NOMO-1 treated with dmso at 0.1 percent for 144 hours (cell line): ENCODE measurements at regions not wholly inside any gene's neighbourhood (a gene's known extent, or its start where the extent isn't known, plus 50 kb on each side); places are given as distances from the start of the nearest gene placed in this dataset.
A peak's percentile ranks its signal among the peaks of the same experiment; 100 is the strongest.
"Not testable (repeated sequence)": the region's sequence is repeated elsewhere in the genome, so short reads cannot be mapped to it uniquely, and the experiment has no call there.

Experiments
- DNase-seq: peaks from one replicate; lab custom pipeline; 2025; ENCODE audit not compliant: unreplicated experiment; lab: John Stamatoyannopoulos, UW

GRCh38 chr22:26082866-26083265, 86.4 kb upstream of the SEZ6L start:
- no peak for DNase-seq

DNA sequence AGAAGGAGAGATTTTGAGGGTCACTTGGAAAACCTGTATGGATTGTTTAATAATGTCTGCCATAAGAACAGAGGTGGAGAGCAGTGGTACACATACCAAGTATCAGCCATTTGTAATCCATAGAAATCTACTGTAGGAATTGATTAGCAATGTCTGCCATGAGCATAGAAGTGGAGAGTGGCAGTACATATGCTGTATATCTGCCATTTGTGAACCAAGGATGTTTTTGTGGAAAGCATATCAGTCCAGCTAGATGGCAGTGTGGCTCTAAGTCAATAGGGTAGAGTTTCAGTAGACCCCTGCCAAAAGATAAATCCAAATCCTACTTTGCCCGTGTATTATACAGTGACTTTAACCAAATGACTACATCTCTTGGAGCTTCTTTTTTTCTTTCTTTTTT, 82.9 kb upstream of the SEZ6L start:
- DNase-seq = no peak

DNA sequence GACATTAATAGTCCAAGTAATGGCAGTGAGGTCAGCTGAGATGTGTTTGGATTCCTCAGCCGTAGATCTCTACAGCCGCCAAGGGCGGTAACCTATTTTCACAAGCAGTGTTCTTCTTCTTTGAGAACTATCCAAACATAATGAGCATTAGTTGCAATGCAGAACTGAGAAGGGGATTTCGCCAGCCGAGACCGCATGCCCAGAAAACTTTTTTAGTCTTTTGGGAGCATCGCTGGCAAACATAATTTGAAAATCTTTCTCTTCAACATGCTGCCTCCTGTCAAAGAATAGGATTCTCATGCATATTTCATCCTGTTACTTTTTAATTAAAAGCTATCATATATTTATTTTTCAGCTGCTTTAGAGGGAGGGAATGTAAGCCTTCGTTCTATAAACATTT, 81.4 kb upstream of the SEZ6L start:
- DNase-seq = no peak

DNA sequence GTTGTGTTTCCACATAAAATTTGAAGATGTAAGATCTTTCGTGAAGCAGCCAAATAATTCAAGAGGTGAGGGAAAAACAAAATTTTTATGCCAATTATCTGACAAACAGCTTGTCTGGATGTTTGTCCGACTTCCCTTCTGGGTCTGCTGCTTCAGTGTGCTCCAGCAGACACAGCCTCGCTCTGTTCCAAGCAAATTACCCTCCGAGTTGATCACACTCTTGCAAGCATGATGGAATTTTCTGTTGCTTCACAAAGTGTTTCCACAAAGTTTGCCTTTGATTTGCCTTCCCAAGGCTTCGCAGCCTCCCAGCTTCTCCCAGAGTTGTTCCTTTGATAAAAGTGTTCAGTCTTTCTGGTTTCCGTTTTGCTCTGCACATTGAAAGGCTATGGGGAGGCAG, 78.4 kb upstream of the SEZ6L start:
- DNase-seq = no peak

DNA sequence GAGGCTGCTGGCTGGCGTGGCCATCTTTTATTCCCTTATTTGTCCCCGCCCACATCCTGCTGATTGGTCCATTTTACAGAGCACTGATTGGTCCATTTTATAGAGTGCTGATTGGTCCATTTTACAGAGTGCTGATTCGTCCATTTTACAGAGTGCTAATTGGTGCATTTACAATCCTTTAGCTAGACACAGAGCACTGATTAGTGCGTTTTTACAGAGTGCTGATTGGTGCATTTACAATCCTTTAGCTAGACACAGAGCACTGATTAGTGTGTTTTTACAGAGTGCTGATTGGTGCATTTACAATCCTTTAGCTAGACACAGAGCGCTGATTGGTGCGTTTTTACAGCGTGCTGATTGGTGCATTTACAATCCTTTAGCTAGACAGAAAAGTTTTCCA, 74.8 kb upstream of the SEZ6L start:
- DNase-seq = not testable (repeated sequence)

DNA sequence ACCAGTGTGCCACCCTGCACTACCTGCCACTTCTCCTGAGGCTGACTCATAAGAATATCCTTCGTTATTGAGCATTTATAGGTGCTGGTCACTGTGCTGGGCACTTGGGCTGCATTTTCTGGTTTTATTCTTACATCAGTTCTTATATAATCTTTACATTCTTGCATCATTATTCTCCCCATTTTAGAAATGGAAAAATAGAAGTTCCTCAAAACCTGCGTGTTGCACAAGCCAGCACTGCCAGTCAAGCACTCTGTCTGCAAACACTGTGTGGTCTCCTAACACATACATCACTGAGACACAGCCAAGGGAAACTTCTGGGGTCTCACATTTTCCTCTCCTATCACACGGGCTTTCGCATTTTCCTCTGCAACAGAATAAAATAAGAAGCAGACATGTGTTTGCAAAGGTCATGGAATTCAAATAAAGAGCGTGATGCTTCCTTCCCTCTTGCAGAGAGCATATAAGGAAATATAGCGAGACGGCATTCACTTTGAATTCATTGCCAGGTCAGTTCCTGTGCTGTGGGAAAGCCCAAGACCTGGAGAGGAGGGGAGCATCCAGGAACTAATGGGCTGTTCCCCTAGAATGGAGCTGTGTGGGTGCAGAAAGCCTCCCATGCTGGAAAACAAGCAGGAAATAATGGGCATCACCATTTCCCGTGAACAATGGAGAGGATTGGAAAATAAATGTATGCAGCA, 73.9 kb upstream of the SEZ6L start:
- DNase-seq = peak; percentile 80

- DNase-seq = no peak
These were observed 71.9 kb upstream of the SEZ6L start for GRCh38 chr22:26097411-26097810.

GRCh38 chr22:26097840-26098239, 71.4 kb upstream of the SEZ6L start:
- no peak for DNase-seq

GRCh38 chr22:26103023-26103422, 66.2 kb upstream of the SEZ6L start:
- no peak for DNase-seq

DNA sequence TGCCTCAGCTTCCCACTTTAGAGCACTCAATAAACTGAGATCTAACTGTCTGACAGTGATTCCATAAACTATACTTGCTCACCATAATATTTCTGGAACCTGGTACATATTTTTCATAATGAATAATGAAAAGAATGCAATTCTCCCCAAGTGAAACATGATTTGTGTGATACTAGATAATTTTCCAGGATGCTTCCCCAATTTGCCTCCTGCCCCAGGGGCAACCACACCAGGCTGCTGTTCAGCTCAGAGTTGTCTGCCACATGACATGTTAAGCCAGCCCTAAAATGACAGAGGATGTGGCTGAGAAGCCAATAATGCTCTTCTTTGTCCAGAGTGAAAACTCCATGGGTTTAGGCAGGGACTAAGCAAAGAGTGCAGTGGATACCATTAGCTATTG, 62.9 kb upstream of the SEZ6L start:
- DNase-seq = no peak

GRCh38 chr22:26109686-26110315, 59.5 kb upstream of the SEZ6L start:
- DNase-seq = no peak

DNA sequence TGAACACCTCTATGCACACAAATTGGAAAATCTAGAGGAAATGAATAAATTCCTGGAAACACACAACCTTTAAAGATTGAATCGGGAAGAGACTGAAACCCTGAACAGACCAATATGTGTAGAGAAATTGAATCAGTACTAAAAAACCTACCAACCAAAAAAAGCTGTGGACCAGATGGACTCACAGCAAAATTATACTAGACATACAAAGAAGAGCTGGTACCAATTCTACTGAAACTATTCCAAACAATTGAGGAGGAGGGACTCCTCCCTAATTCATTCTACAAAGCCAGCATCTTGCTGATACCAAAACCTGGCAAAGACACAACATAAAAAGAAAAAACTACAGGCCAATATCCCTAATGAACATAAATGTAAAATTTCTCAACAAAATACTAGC, 54.4 kb upstream of the SEZ6L start:
- no peak for DNase-seq

DNA sequence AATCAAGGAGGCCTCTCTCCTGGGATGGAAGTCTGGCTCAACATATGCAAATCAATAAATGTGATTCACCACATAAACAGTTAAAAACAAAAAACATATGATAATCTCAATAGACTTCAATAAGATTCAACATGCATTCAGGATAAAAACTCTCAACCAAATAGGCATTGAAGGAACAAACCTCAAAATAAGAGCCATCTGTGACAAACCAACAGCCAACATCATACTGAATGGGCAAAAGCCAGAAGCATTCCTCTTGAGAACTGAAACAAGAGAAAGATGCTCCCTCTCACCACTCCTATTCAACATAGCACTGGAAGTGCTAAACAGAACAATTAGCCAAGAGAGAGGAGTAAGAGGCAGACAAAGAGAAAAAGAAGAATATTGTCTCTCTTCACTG, 54.0 kb upstream of the SEZ6L start:
- no peak for DNase-seq
